Stimulated activated CD4-positive, alpha-beta T cell treated with anti-CD3 and anti-CD28 coated beads, Interleukin-12 subunit alpha, Interleukin-12 subunit beta, amount 100 ng/mL, for 4 hours (primary cell): ENCODE measurements at regions not wholly inside any gene's neighbourhood (a gene's known extent, or its start where the extent isn't known, plus 50 kb on each side); places are given as distances from the start of the nearest gene placed in this dataset.

ENCODE experiments used
- DNase-seq: peaks from one replicate; pipeline ENCODE4 v3.0.0-alpha.2; 2020

- DNase-seq, result no peak
These were observed 114.6 kb downstream of the C5orf15 start for GRCh38 chr5:133853646-133854365.

- DNase-seq, result no peak
These were observed 116.9 kb downstream of the C5orf15 start for GRCh38 chr5:133851521-133851920.

- DNase-seq, result no peak
These were observed 117.6 kb downstream of the C5orf15 start for GRCh38 chr5:133850811-133851210.

- DNase-seq, result no peak
These were observed 119.3 kb downstream of the C5orf15 start for GRCh38 chr5:133849116-133849515.

GRCh38 chr5:133848341-133848811 lies 120.0 kb downstream of the C5orf15 start:
- DNase-seq, result no peak

GRCh38 chr5:133847886-133848285 lies 120.5 kb downstream of the C5orf15 start:
- DNase-seq, result no peak

GRCh38 chr5:133847301-133847700 lies 121.1 kb downstream of the C5orf15 start:
- DNase-seq, result no peak

GRCh38 chr5:133846478-133847226 lies 121.8 kb downstream of the C5orf15 start:
- no peak for DNase-seq

GRCh38 chr5:133845271-133845670 lies 123.2 kb downstream of the C5orf15 start:
- DNase-seq, result no peak

GRCh38 chr5:133844836-133845235 lies 123.6 kb downstream of the C5orf15 start:
- DNase-seq, result no peak

GRCh38 chr5:133843911-133844310 lies 124.5 kb downstream of the C5orf15 start:
- DNase-seq, result no peak

GRCh38 chr5:133842846-133843611 lies 125.4 kb downstream of the C5orf15 start:
- no peak for DNase-seq

- DNase-seq, result no peak
These were observed 126.3 kb downstream of the C5orf15 start for GRCh38 chr5:133841831-133842750.

GRCh38 chr5:133840168-133840567 lies 128.3 kb downstream of the C5orf15 start:
- DNase-seq, result no peak

- no peak for DNase-seq
These were observed 128.7 kb downstream of the C5orf15 start for GRCh38 chr5:133839721-133840120.

GRCh38 chr5:133839090-133839489 lies 129.3 kb downstream of the C5orf15 start:
- no peak for DNase-seq

GRCh38 chr5:133838286-133838685 lies 130.1 kb downstream of the C5orf15 start:
- no peak for DNase-seq

- no peak for DNase-seq
These were observed 136.8 kb downstream of the C5orf15 start for GRCh38 chr5:133831491-133832224.

GRCh38 chr5:133830911-133831310 lies 137.5 kb downstream of the C5orf15 start:
- DNase-seq, result no peak

GRCh38 chr5:133830281-133830680 lies 138.1 kb downstream of the C5orf15 start:
- no peak for DNase-seq

GRCh38 chr5:133829786-133830185 lies 138.6 kb downstream of the C5orf15 start:
- no peak for DNase-seq

- no peak for DNase-seq
These were observed 139.7 kb downstream of the C5orf15 start for GRCh38 chr5:133828722-133829121.
